Neural cell (in vitro differentiated cells): ENCODE measurements at regions not wholly inside any gene's neighbourhood (a gene's known extent, or its start where the extent isn't known, plus 50 kb on each side); places are given as distances from the start of the nearest gene placed in this dataset.

Source experiments
- H2AFZ ChIP-seq: fragments of 200-600, 300-800 bp; sonication (generic), shearing (Covaris generic); 2 replicates; pipeline ENCODE4 v1.6.0; 2014; ENCODE audit warnings: low read depth, mild to moderate bottlenecking, antibody characterized with exemption, low read length, moderate library complexity
- H3F3A ChIP-seq: fragments of 200-600 bp; shearing (Covaris generic); 2 replicates; pipeline ENCODE4 v1.6.1; 2016; ENCODE audit warnings: mild to moderate bottlenecking, moderate library complexity, mixed read lengths, antibody characterized with exemption, low read length; ENCODE audit not compliant: insufficient read depth, poor library complexity, severe bottlenecking
- H3K27ac ChIP-seq: fragments of 200-600, 300-800 bp; sonication (generic), shearing (Covaris generic); 2 replicates; pipeline ENCODE4 v1.5.1; 2014; ENCODE audit warnings: mild to moderate bottlenecking, low read length, moderate library complexity
- H3K27me3 ChIP-seq: fragments of 300-800, 200-600 bp; sonication (generic), shearing (Covaris generic); 2 replicates; pipeline ENCODE4 v1.6.0; 2014; ENCODE audit warnings: mild to moderate bottlenecking, low read depth, low read length, moderate library complexity; ENCODE audit not compliant: insufficient read depth
- H3K36me3 ChIP-seq: fragments of 300-800, 200-600 bp; sonication (generic), shearing (Covaris generic); 2 replicates; pipeline ENCODE4 v1.5.1; 2014; ENCODE audit warnings: mild to moderate bottlenecking, antibody characterized with exemption, low read length, moderate library complexity; ENCODE audit not compliant: insufficient read depth
- H3K4me2 ChIP-seq: fragments of 300-800, 200-600 bp; sonication (generic), shearing (Covaris generic); 2 replicates; pipeline ENCODE4 v1.6.0; 2014; ENCODE audit warnings: mild to moderate bottlenecking, low read length
- H3K4me3 ChIP-seq: fragments of 300-800, 200-600 bp; sonication (generic), shearing (Covaris generic); 2 replicates; pipeline ENCODE4 v1.5.1; 2014; ENCODE audit warnings: mild to moderate bottlenecking, low read length, moderate library complexity
- H3K79me2 ChIP-seq: fragments of 200-600 bp; shearing (Covaris generic); replicated peaks from 2 replicates; pipeline ENCODE4 v1.6.0; 2014; ENCODE audit warnings: mild to moderate bottlenecking, low read length, moderate library complexity; ENCODE audit not compliant: insufficient read depth
- H3K9ac ChIP-seq: fragments of 300-800, 200-600 bp; sonication (generic), shearing (Covaris generic); 2 replicates; pipeline ENCODE4 v1.6.1; 2016; ENCODE audit warnings: mild to moderate bottlenecking, low read length, mixed read lengths
- H3K9me2 ChIP-seq: fragments of 200-600 bp; shearing (Covaris generic); 2 replicates; pipeline ENCODE4 v1.6.1; 2016; ENCODE audit warnings: mild to moderate bottlenecking, low read length, mixed read lengths; ENCODE audit not compliant: insufficient read depth
- H3K9me3 ChIP-seq: fragments of 200-600, 300-800 bp; sonication (generic), shearing (Covaris generic); 2 replicates; pipeline ENCODE4 v1.6.1; 2016; ENCODE audit warnings: mild to moderate bottlenecking, mixed run types, low read length, moderate library complexity, mixed read lengths
- H4K20me1 ChIP-seq: fragments of 200-600 bp; shearing (Covaris generic); 2 replicates; pipeline ENCODE4 v1.6.1; 2016; ENCODE audit warnings: mild to moderate bottlenecking, mixed run types; ENCODE audit not compliant: insufficient read depth
- EP300 ChIP-seq: fragments of 450-650 bp; conservative IDR thresholded peaks from 2 replicates; pipeline ENCODE4 v1.6.1; 2014; ENCODE audit warnings: antibody characterized with exemption, mild to moderate bottlenecking, moderate library complexity; ENCODE audit not compliant: poor library complexity, severe bottlenecking
- EZH2 ChIP-seq: fragments of 200-600, 300-800 bp; shearing (Covaris generic), sonication (generic); IDR thresholded peaks from 2 replicates; pipeline ENCODE4 v1.6.1; 2014; ENCODE audit warnings: antibody characterized with exemption, low read length, borderline replicate concordance, mild to moderate bottlenecking; ENCODE audit not compliant: insufficient read depth, poor library complexity, severe bottlenecking
- MXI1 ChIP-seq: fragments of 450-650 bp; conservative IDR thresholded peaks from 2 replicates; pipeline ENCODE4 v1.6.1; 2014; ENCODE audit warnings: antibody characterized with exemption, mild to moderate bottlenecking; ENCODE audit not compliant: poor library complexity, severe bottlenecking
- POLR2AphosphoS5 ChIP-seq: IDR thresholded peaks from 2 replicates; pipeline ENCODE4 v1.6.1; 2012
- RAD21 ChIP-seq: fragments of 450-650 bp; conservative IDR thresholded peaks from 2 replicates; pipeline ENCODE4 v1.6.1; 2014; ENCODE audit warnings: antibody characterized with exemption, mild to moderate bottlenecking, moderate library complexity
- REST ChIP-seq: IDR thresholded peaks from 2 replicates; pipeline ENCODE4 v1.6.1; 2012; ENCODE audit warnings: borderline replicate concordance
- SMC3 ChIP-seq: fragments of 450-650 bp; conservative IDR thresholded peaks from 2 replicates; pipeline ENCODE4 v1.6.1; 2014; ENCODE audit warnings: antibody characterized with exemption, mild to moderate bottlenecking, moderate library complexity; ENCODE audit not compliant: poor library complexity
- TAF1 ChIP-seq: IDR thresholded peaks from 2 replicates; pipeline ENCODE4 v1.6.1; 2012; ENCODE audit warnings: low read depth
- TF ChIP-seq, protein P1 (sequence below): fragments of 450-650 bp; IDR thresholded peaks from 2 replicates; pipeline ENCODE4 v1.5.1; 2014; ENCODE audit warnings: antibody characterized with exemption, mild to moderate bottlenecking, moderate library complexity; ENCODE audit not compliant: poor library complexity, severe bottlenecking

DNA sequence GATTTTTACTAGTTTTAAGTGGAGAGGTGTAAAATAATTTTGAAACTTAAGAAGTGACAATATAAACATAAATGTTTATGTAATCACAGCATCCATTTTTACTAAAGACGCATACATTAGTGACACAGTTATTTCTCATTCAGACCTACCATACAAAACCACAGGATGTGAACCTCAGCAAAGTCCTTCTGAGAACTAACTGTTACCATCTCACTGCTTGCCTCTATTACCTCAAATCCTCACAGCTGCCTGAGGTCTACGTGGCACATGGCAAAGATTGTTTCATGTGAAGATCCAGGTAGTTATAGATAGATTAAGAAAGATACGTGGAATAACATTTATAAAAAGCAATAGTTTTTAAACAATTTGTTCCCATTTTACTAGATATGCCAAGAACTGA is 189.0 kb downstream of the SLITRK2 start:
- Histone ChIP-seq H4K20me1 (no peaks in the 10 kb centered on the region), H3K79me2 (no peaks in the 10 kb centered on the region), H3K9me2 (no peaks in the 10 kb centered on the region), H3K4me3 (no peak overlapping the region), H3K36me3 (no peaks in the 10 kb centered on the region), H3K27me3 (no peaks in the 10 kb centered on the region), H3K27ac (no peak overlapping the region), H2AFZ (no peak overlapping the region), H3K9me3 (no peaks in the 10 kb centered on the region), H3K4me2 (no peak overlapping the region), H3F3A (no peaks in the 10 kb centered on the region), H3K9ac (no peak overlapping the region)
- TF ChIP-seq REST (no peak), POLR2AphosphoS5 (no peak), SMC3 (no peak), TAF1 (no peak), EP300 (no peak), RAD21 (no peak), EZH2 (no peak), MXI1 (no peak)
- TF ChIP-seq, protein P1, sequence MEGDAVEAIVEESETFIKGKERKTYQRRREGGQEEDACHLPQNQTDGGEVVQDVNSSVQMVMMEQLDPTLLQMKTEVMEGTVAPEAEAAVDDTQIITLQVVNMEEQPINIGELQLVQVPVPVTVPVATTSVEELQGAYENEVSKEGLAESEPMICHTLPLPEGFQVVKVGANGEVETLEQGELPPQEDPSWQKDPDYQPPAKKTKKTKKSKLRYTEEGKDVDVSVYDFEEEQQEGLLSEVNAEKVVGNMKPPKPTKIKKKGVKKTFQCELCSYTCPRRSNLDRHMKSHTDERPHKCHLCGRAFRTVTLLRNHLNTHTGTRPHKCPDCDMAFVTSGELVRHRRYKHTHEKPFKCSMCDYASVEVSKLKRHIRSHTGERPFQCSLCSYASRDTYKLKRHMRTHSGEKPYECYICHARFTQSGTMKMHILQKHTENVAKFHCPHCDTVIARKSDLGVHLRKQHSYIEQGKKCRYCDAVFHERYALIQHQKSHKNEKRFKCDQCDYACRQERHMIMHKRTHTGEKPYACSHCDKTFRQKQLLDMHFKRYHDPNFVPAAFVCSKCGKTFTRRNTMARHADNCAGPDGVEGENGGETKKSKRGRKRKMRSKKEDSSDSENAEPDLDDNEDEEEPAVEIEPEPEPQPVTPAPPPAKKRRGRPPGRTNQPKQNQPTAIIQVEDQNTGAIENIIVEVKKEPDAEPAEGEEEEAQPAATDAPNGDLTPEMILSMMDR = no peak

GRCh38 chrX:146036000-146036399 is 218.4 kb downstream of the SLITRK2 start:
- no peak overlapping the region for H3K27ac ChIP-seq

More at GRCh38 chrX:146036000-146036399, 218.4 kb downstream of the SLITRK2 start:
- no peak overlapping the region for H3K4me2 ChIP-seq
- no peak overlapping the region for H3K9ac ChIP-seq
- no peaks in the 10 kb centered on the region for H3K9me3 ChIP-seq
- H3K79me2 ChIP-seq = no peaks in the 10 kb centered on the region
- no peaks in the 10 kb centered on the region for H4K20me1 ChIP-seq
- no peaks in the 10 kb centered on the region for H3F3A ChIP-seq
- H3K27me3 ChIP-seq = no peaks in the 10 kb centered on the region
- no peaks in the 10 kb centered on the region for H3K36me3 ChIP-seq
- no peak overlapping the region for H2AFZ ChIP-seq
- H3K9me2 ChIP-seq = no peaks in the 10 kb centered on the region
- H3K4me3 ChIP-seq = no peak overlapping the region
- TF ChIP-seq REST (no peak), EP300 (no peak), MXI1 (no peak), SMC3 (no peak), TAF1 (no peak), EZH2 (no peak)
- TF ChIP-seq, protein P1 = no peak
